Tibial nerve (tissue), 3 donors: ENCODE measurements at regions not wholly inside any gene's neighbourhood (a gene's known extent, or its start where the extent isn't known, plus 50 kb on each side); places are given as distances from the start of the nearest gene placed in this dataset.

Experiments used
- CTCF ChIP-seq, 5 experiments: fragments of 200-600 bp in 3 of 5; fragments of 450-650 bp in 2 of 5; sonication (generic) in 3 of 5; IDR thresholded peaks; one replicate each; pipeline ENCODE4 v1.5.1; 2016 to 2019; ENCODE audit warnings: antibody characterized with exemption in 5 of 5, mild to moderate bottlenecking in 3 of 5, moderate library complexity in 2 of 5
- POLR2A ChIP-seq, 2 donors: fragments of 450-650 bp; IDR thresholded peaks; one replicate each; pipeline ENCODE4 v1.6.1; 2017; ENCODE audit warnings: antibody characterized with exemption in 2 of 2, mild to moderate bottlenecking in 2 of 2, moderate library complexity in 2 of 2

- TF ChIP-seq POLR2A (IDR thresholded peaks at IDR 0.05) (no peak), CTCF (IDR thresholded peaks at IDR 0.05) (no peak)
Measured at GRCh38 chr9:108694170-108694569, 161.6 kb downstream of the ACTL7B start.
